A549 (cell line): ENCODE measurements at regions not wholly inside any gene's neighbourhood (a gene's known extent, or its start where the extent isn't known, plus 50 kb on each side); places are given as distances from the start of the nearest gene placed in this dataset.

Experiments
- CBX2 ChIP-seq: fragments of 200-600 bp; sonication (generic); IDR thresholded peaks from 2 replicates; pipeline ENCODE4 v1.6.1; 2016; ENCODE audit warnings: low read depth, mild to moderate bottlenecking, borderline replicate concordance
- JUNB ChIP-seq: fragments of >200 bp; sonication (Bioruptor Twin); formaldehyde crosslinking; IDR thresholded peaks from 2 replicates; pipeline ENCODE4 v1.6.1; 2016
- RAD21 ChIP-seq, 2 experiments: fragments of >200 bp in 1 of 2; sonication (Bioruptor Twin) in 1 of 2; formaldehyde crosslinking in 1 of 2; IDR thresholded peaks in 1 of 2; conservative IDR thresholded peaks in 1 of 2; 2 replicates in 1 of 2; 3 replicates in 1 of 2; pipeline ENCODE4 v1.6.1; 2012 to 2018; ENCODE audit warnings: inconsistent platforms in 1 of 2
- TF ChIP-seq, protein P1 (sequence below): fragments of >200 bp; sonication (Bioruptor Twin); formaldehyde crosslinking; IDR thresholded peaks from 3 replicates; pipeline ENCODE4 v1.5.1; 2016

DNA sequence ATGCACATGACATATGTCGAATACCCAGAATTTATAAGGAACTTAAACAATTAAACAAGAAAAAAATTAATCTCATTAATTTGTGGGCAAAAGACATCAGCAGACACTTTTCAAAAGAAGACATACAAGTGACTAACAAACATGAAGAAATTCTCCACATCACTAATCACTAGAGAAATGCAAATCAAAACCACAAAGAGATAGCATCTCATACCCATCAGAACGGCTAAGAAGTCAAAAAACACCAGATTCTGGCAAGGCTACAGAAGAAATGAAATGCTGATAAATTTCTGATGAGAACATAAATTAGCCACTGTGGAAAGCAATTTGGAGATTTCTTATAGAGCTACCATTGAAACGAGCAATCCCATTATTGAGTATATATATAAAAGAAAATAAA, 210.6 kb upstream of the LUZP2 start:
- TF ChIP-seq, protein P1, sequence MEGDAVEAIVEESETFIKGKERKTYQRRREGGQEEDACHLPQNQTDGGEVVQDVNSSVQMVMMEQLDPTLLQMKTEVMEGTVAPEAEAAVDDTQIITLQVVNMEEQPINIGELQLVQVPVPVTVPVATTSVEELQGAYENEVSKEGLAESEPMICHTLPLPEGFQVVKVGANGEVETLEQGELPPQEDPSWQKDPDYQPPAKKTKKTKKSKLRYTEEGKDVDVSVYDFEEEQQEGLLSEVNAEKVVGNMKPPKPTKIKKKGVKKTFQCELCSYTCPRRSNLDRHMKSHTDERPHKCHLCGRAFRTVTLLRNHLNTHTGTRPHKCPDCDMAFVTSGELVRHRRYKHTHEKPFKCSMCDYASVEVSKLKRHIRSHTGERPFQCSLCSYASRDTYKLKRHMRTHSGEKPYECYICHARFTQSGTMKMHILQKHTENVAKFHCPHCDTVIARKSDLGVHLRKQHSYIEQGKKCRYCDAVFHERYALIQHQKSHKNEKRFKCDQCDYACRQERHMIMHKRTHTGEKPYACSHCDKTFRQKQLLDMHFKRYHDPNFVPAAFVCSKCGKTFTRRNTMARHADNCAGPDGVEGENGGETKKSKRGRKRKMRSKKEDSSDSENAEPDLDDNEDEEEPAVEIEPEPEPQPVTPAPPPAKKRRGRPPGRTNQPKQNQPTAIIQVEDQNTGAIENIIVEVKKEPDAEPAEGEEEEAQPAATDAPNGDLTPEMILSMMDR = no peak
- TF ChIP-seq RAD21 (conservative IDR thresholded peaks at IDR 0.05 in 1 of 2, IDR thresholded peaks at IDR 0.05 in 1 of 2) (no peak), CBX2 (no peak), JUNB (no peak)
